ENCODE measurements at regions not wholly inside any gene's neighbourhood (a gene's known extent, or its start where the extent isn't known, plus 50 kb on each side); places are given as distances from the start of the nearest gene placed in this dataset.

GRCh38 chr12:19058235-19059021 is 71.1 kb upstream of the PLEKHA5 start:
- in situ Hi-C loops (cut with HindIII; ENCODE audit: low sequenced_read_pairs), result no loop called here
- DNase-seq (ENCODE audit: low read depth, low spot score), result peak; percentile 36
- TF ChIP-seq, protein P1, sequence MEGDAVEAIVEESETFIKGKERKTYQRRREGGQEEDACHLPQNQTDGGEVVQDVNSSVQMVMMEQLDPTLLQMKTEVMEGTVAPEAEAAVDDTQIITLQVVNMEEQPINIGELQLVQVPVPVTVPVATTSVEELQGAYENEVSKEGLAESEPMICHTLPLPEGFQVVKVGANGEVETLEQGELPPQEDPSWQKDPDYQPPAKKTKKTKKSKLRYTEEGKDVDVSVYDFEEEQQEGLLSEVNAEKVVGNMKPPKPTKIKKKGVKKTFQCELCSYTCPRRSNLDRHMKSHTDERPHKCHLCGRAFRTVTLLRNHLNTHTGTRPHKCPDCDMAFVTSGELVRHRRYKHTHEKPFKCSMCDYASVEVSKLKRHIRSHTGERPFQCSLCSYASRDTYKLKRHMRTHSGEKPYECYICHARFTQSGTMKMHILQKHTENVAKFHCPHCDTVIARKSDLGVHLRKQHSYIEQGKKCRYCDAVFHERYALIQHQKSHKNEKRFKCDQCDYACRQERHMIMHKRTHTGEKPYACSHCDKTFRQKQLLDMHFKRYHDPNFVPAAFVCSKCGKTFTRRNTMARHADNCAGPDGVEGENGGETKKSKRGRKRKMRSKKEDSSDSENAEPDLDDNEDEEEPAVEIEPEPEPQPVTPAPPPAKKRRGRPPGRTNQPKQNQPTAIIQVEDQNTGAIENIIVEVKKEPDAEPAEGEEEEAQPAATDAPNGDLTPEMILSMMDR (IDR thresholded peaks at IDR 0.05; ENCODE audit: low read depth, low read length), result no peak
- H3K4me3 ChIP-seq (ENCODE audit: low read depth, low read length), result no peak overlapping the region

DNA sequence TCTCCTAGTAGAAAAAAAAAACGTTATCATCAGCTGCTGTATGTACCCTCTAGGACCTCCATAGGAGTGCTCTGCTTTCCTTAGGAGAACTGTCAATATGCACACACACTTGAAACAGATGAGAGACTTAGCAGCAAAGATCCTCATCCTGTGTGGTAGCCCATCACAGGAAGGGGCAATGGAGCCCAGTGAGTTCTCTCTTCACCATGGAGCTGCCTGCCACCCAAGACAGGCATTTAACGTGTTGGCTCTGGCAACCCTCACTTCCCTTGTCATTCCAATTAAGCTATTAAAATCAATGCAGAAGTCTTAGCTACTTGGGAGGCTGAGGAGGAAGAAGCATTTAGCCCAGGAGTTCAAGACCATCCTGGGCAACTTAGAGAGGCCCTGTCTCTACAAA is 64.8 kb upstream of the PLEKHA5 start:
- H3K4me3 ChIP-seq (ENCODE audit: low read depth, low read length), result no peak overlapping the region
- TF ChIP-seq, protein P1 (IDR thresholded peaks at IDR 0.05; ENCODE audit: low read depth, low read length), result no peak
- DNase-seq (ENCODE audit: low read depth, low spot score), result no peak
- in situ Hi-C loops (cut with HindIII; ENCODE audit: low sequenced_read_pairs), result no loop called here

DNA sequence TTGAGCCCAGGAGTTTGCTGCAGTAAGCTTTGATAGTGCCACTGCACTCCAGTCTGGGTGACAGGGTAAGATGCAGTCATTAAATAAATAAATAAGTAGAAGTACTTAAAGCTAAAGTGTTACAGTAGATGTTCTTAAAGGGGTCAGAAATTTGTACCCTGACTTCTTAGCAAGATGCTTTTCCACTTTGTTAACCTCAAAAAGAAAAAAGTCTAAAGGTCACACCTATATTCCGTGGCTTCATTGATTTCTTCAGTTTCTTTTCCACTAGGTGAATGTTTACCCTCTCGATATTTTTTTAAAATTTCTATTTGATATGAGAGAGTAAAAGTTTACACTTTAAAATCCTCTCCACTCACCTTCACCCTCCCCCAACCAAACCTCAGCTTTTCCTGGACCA is 64.3 kb upstream of the PLEKHA5 start:
- no peak for DNase-seq (ENCODE audit: low read depth, low spot score)
- H3K4me3 ChIP-seq (ENCODE audit: low read depth, low read length), result no peak overlapping the region
- TF ChIP-seq, protein P1 (IDR thresholded peaks at IDR 0.05; ENCODE audit: low read depth, low read length), result no peak
- in situ Hi-C loops (cut with HindIII; ENCODE audit: low sequenced_read_pairs), result no loop called here

DNA sequence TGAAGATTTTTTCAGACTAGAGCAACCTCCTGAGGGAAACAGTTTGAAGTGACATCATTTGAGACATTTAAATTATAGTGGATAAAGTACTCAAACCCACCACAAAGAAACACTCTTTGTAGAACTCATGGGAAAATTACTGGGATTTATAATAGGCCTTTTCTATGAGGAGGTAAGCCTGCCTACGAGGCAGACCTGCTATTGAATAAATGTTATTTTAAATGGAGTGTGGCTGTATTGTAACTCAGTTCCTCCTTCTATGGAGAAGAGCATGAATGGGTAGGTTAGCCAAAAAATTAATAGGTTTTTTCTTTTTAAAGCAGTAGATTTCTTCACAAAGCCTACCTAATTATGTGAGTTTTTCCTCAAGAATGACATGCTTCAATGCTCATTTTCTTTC is 63.7 kb upstream of the PLEKHA5 start:
- TF ChIP-seq, protein P1 (IDR thresholded peaks at IDR 0.05; ENCODE audit: low read depth, low read length), result no peak
- DNase-seq (ENCODE audit: low read depth, low spot score), result no peak
- in situ Hi-C loops (cut with HindIII; ENCODE audit: low sequenced_read_pairs), result no loop called here
- H3K4me3 ChIP-seq (ENCODE audit: low read depth, low read length), result no peak overlapping the region

DNA sequence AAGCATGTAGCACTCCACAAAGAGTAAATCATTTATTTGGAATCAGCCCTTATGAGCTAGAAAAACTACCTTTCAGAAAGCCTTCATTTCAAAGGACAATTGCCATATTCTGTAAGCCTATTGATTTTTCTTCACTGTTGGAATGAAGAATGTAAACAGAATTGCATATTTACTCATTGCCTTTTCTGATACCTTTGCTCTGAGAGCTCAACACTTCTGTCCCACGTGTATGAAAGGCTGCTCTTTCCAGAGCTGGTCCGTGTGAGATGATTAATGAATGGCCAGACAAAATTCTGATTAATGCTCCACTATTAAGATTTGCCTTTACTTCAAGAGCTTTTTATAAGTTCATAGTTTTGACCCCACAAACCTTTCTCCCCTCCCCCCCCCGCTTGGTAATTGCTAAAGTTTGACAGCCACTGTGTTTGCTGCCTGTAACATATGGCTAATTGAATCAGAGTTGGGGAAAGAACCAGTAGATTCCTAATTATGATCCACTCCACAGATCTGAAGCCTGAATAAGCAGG is 63.0 kb upstream of the PLEKHA5 start:
- no peak for DNase-seq (ENCODE audit: low read depth, low spot score)
- in situ Hi-C loops (cut with HindIII; ENCODE audit: low sequenced_read_pairs), result no loop called here
- TF ChIP-seq, protein P1 (IDR thresholded peaks at IDR 0.05; ENCODE audit: low read depth, low read length), result no peak
- no peak overlapping the region for H3K4me3 ChIP-seq (ENCODE audit: low read depth, low read length)

DNA sequence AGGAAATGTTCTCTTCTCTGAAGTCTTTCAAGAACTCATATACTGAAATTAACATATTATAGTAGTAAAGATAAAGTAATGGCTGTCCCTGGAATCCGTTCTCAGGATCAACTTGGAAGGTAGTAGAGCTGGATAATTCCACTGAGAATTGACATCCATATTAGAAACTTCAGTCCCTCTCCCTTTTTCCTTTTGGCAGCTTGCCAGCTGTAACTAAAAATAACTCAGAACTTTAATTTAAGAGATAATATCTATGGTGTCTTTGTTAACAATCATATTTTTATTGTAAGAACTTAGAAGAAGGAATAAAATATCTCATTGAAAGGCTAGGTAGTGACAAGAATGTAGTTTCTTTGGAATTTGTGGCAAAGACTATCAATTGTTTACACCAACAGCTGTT is 61.4 kb upstream of the PLEKHA5 start:
- in situ Hi-C loops (cut with HindIII; ENCODE audit: low sequenced_read_pairs), result no loop called here
- no peak overlapping the region for H3K4me3 ChIP-seq (ENCODE audit: low read depth, low read length)
- no peak for DNase-seq (ENCODE audit: low read depth, low spot score)
- TF ChIP-seq, protein P1 (IDR thresholded peaks at IDR 0.05; ENCODE audit: low read depth, low read length), result no peak

All from astrocyte of the spinal cord (primary cell).